ENCODE measurements at regions not wholly inside any gene's neighbourhood (a gene's known extent, or its start where the extent isn't known, plus 50 kb on each side); places are given as distances from the start of the nearest gene placed in this dataset.

DNA sequence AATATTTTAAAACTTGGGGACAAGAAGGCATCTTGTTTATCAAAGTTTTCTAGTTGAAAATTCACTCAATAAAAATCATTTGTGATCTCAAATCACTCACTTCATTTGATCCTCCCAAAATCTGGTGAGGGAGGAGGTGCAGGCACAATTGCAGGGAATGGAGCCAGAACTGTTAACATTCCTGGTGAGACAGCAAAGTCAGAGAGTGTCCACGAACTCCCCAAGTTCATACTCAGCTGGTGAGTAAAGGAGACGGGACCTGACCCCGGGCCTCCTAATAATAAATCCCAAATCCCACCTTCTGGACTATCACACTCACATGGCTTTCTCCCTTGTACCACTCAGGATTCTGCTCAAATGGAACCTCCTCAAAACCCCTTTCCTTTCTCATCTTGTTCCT lies 252.3 kb upstream of the LRTM1 start:
- DNase-seq (ENCODE audit: low spot score) = no peak
- in situ Hi-C loops (cut with MboI; ENCODE audit: low sequenced_read_pairs, unreplicated experiment) = no loop called here
- TF ChIP-seq, protein P1, sequence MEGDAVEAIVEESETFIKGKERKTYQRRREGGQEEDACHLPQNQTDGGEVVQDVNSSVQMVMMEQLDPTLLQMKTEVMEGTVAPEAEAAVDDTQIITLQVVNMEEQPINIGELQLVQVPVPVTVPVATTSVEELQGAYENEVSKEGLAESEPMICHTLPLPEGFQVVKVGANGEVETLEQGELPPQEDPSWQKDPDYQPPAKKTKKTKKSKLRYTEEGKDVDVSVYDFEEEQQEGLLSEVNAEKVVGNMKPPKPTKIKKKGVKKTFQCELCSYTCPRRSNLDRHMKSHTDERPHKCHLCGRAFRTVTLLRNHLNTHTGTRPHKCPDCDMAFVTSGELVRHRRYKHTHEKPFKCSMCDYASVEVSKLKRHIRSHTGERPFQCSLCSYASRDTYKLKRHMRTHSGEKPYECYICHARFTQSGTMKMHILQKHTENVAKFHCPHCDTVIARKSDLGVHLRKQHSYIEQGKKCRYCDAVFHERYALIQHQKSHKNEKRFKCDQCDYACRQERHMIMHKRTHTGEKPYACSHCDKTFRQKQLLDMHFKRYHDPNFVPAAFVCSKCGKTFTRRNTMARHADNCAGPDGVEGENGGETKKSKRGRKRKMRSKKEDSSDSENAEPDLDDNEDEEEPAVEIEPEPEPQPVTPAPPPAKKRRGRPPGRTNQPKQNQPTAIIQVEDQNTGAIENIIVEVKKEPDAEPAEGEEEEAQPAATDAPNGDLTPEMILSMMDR (IDR thresholded peaks at IDR 0.05; ENCODE audit: borderline replicate concordance, control extremely low read depth, extremely low read depth, insufficient read depth, missing control alignments) = no peak

DNA sequence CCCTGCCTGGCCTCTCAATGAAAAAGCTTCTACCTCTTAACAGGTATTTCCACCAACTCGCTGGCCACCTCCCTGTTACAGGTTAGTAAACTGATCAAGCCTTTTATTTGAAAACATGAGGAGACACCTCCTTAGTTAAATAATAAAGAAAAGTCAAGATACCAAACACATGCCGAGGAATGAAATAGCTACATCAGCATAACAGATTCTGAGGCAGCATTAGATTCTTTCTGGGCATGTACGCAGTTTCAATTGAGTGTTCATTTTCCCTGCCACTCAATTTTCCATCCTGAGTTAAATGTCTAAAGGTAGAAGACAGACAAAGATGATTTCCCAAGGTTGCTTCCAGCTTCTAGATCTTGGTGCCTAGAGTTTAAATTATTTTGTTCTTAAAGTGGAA lies 250.5 kb upstream of the LRTM1 start:
- TF ChIP-seq, protein P1 (IDR thresholded peaks at IDR 0.05; ENCODE audit: borderline replicate concordance, control extremely low read depth, extremely low read depth, insufficient read depth, missing control alignments) = no peak
- no peak for DNase-seq (ENCODE audit: low spot score)
- in situ Hi-C loops (cut with MboI; ENCODE audit: low sequenced_read_pairs, unreplicated experiment) = no loop called here

DNA sequence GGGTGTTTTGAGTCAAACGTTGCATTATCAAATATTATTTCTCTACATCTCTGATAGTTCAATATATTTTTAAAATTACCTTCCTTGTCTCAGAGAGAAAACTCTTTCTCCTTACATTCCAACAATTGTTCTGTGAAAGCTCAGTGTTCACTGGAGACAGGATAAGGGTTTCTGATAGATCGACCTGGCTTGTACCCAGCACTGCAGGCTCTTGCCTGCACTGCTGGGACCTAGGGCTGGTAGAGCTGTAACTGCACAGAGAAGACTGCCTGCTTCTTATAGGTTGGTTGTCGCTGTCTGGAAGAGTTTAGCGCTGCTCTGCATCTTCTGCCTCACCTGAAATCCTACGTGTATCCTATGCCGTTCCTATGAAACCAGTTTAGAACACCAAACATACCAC lies 249.9 kb upstream of the LRTM1 start:
- TF ChIP-seq, protein P1 (IDR thresholded peaks at IDR 0.05; ENCODE audit: borderline replicate concordance, control extremely low read depth, extremely low read depth, insufficient read depth, missing control alignments) = no peak
- DNase-seq (ENCODE audit: low spot score) = no peak
- in situ Hi-C loops (cut with MboI; ENCODE audit: low sequenced_read_pairs, unreplicated experiment) = no loop called here

DNA sequence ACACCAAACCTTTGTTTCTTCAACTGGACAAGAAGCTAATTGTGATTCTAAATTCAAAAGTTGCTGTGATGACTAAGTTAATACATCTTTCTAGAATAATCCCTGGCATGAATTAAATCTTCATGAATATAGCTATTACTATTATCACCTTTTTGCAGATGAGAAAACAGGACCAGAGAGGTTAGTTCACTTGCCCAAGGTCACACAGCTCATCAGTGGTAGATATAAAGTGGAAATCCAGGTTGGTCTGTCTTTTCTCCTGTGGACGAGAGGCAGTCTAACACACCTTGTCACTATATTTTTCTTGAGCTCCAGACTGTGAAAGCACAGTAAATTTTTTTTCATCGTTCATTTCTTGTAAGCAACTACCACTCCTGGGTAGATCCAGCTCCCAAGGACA lies 247.6 kb upstream of the LRTM1 start:
- TF ChIP-seq, protein P1 (IDR thresholded peaks at IDR 0.05; ENCODE audit: borderline replicate concordance, control extremely low read depth, extremely low read depth, insufficient read depth, missing control alignments) = no peak
- DNase-seq (ENCODE audit: low spot score) = no peak
- in situ Hi-C loops (cut with MboI; ENCODE audit: low sequenced_read_pairs, unreplicated experiment) = no loop called here

DNA sequence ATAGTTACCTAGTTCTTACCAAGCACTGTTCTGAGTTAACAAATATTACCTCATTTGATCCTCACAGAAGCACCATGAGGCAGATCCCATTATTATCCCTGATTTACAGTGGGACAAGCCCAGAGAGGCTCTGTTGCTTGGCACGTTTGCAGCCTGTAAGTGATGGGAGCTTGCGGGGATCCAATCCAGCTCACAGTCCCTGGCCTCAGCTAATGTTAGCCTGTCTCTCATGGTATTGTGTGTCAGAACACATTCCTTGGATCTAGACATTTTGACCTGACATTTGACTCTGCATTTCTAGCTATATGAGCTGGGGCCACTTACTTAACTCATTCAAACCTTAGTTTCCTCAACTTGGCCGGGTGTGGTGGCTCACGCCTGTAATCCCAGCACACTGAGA lies 246.9 kb upstream of the LRTM1 start:
- in situ Hi-C loops (cut with MboI; ENCODE audit: low sequenced_read_pairs, unreplicated experiment) = no loop called here
- TF ChIP-seq, protein P1 (IDR thresholded peaks at IDR 0.05; ENCODE audit: borderline replicate concordance, control extremely low read depth, extremely low read depth, insufficient read depth, missing control alignments) = no peak
- DNase-seq (ENCODE audit: low spot score) = no peak

DNA sequence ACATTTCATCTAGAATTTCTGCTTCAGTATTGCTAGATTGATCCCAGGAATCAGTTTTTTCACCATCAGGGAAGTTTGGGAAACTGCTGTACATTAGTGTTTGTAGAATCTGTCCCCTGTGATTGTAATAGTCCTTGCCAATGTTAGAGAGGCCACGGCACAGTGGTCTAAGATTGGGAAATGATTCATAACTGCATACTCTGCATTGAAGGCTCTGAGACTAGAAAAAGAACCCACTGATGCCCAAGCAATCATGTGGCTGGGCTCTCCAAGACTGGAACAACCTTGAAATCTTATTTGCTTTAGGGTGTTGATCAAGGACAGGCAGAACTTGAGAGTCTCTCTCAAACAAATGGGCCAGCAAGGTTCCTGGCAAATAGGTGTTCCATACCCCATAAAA lies 245.6 kb upstream of the LRTM1 start:
- in situ Hi-C loops (cut with MboI; ENCODE audit: low sequenced_read_pairs, unreplicated experiment) = no loop called here

More for the DNA sequence above, 245.6 kb upstream of the LRTM1 start:
- TF ChIP-seq, protein P1 (IDR thresholded peaks at IDR 0.05; ENCODE audit: borderline replicate concordance, control extremely low read depth, extremely low read depth, insufficient read depth, missing control alignments) = no peak
- DNase-seq (ENCODE audit: low spot score) = no peak

Measured in GM13976 (cell line).